A549 (cell line): ENCODE measurements at regions not wholly inside any gene's neighbourhood (a gene's known extent, or its start where the extent isn't known, plus 50 kb on each side); places are given as distances from the start of the nearest gene placed in this dataset.

Source experiments
- ATAC-seq, 2 experiments: fragments of 200-7000 bp in 1 of 2; fragments of >200 bp in 1 of 2; cut with Nextera tagmentation in 1 of 2; cut with Tn5 transposase in 1 of 2; 3 replicates each; pipeline versions ENCODE4 v1.8.0 to v1.9.1; 2018 to 2020; ENCODE audit warnings: mild to moderate bottlenecking in 1 of 2, moderate library complexity in 1 of 2
- CTCF ChIA-PET: fragments of 300-600 bp; sonication (Branson Sonifier 250); formaldehyde crosslinking; extraction: SDS; loops from one replicate; lab custom pipeline; 2021; ENCODE audit warnings: antibody characterized with exemption, inconsistent platforms; lab: Yijun Ruan, JAX
- POLR2A ChIA-PET: fragments of 350-600 bp; formaldehyde crosslinking; extraction: SDS; loops from one replicate; lab custom pipeline; 2021; ENCODE audit warnings: antibody characterized with exemption, inconsistent platforms; lab: Yijun Ruan, JAX
- DNase-seq, 2 experiments: peaks; one replicate each; pipeline versions ENCODE4 v3.0.0 to v3.0.0-alpha.2; 2011 to 2016; ENCODE audit warnings: low read depth in 1 of 2, low spot score in 1 of 2
- FAIRE-seq: peaks from 2 replicates; lab custom pipeline; 2011; peaks lifted over from hg19 to GRCh38; lab: Jason Lieb, UNC
- H3K27ac ChIP-seq, 2 experiments: fragments of >200 bp; sonication (Bioruptor Twin); formaldehyde crosslinking; 3 replicates each; pipeline ENCODE4 v1.5.1; 2016 to 2017
- H3K4me1 ChIP-seq: fragments of >200 bp; sonication (Bioruptor Twin); formaldehyde crosslinking; 3 replicates; pipeline ENCODE4 v1.6.1; 2016
- H3K4me2 ChIP-seq: fragments of >200 bp; sonication (Bioruptor Twin); formaldehyde crosslinking; 3 replicates; pipeline ENCODE4 v1.6.1; 2016
- H3K4me3 ChIP-seq: fragments of >200 bp; sonication (Bioruptor Twin); formaldehyde crosslinking; 3 replicates; pipeline ENCODE4 v1.5.1; 2016
- H3K9me3 ChIP-seq: fragments of >200 bp; sonication (Bioruptor Twin); formaldehyde crosslinking; 3 replicates; pipeline ENCODE4 v1.6.1; 2016
- BHLHE40 ChIP-seq: IDR thresholded peaks from 2 replicates; pipeline ENCODE4 v1.6.1; 2012; ENCODE audit warnings: low read depth, low read length, inconsistent platforms
- CBX2 ChIP-seq: fragments of 200-600 bp; sonication (generic); IDR thresholded peaks from 2 replicates; pipeline ENCODE4 v1.6.1; 2016; ENCODE audit warnings: low read depth, mild to moderate bottlenecking, borderline replicate concordance
- CHD2 ChIP-seq: fragments of 150-350 bp; IDR thresholded peaks from 2 replicates; pipeline ENCODE4 v1.6.1; 2014; ENCODE audit warnings: low read length; ENCODE audit not compliant: partially characterized antibody
- EHMT2 ChIP-seq: fragments of 200-600 bp; sonication (generic); IDR thresholded peaks from 2 replicates; pipeline ENCODE4 v1.6.1; 2016; ENCODE audit warnings: antibody characterized with exemption, low read depth, mild to moderate bottlenecking, moderate library complexity
- FOXS1 ChIP-seq: fragments of 250-450 bp; sonication (Bioruptor Pico); IDR thresholded peaks from 2 replicates; pipeline ENCODE4 v1.5.0; 2020; ENCODE audit warnings: mild to moderate bottlenecking, moderate library complexity
- GATA3 ChIP-seq: IDR thresholded peaks from 2 replicates; pipeline ENCODE4 v1.6.1; 2012; ENCODE audit warnings: borderline replicate concordance
- HMGXB4 ChIP-seq: fragments of 250-450 bp; sonication (Bioruptor Pico); IDR thresholded peaks from 2 replicates; pipeline ENCODE4 v1.5.0; 2021; ENCODE audit warnings: mild to moderate bottlenecking, moderate library complexity, borderline replicate concordance
- JUN ChIP-seq, 2 experiments: fragments of >200 bp; sonication (Bioruptor Twin); formaldehyde crosslinking; IDR thresholded peaks; 2 replicates in 1 of 2; 3 replicates in 1 of 2; pipeline ENCODE4 v1.6.1; 2016 to 2017
- JUNB ChIP-seq: fragments of >200 bp; sonication (Bioruptor Twin); formaldehyde crosslinking; IDR thresholded peaks from 2 replicates; pipeline ENCODE4 v1.6.1; 2016
- KDM1A ChIP-seq: fragments of 200-600 bp; sonication (generic); IDR thresholded peaks from 2 replicates; pipeline ENCODE4 v1.6.1; 2016; ENCODE audit warnings: low read depth, mild to moderate bottlenecking
- MAFK ChIP-seq: fragments of 450-650 bp; IDR thresholded peaks from 2 replicates; pipeline ENCODE4 v1.6.1; 2014; ENCODE audit not compliant: partially characterized antibody
- MYC ChIP-seq: IDR thresholded peaks from 2 replicates; pipeline ENCODE4 v1.6.1; 2012; ENCODE audit warnings: mild to moderate bottlenecking, inconsistent platforms, low read length, improper control_type of control experiment, borderline replicate concordance
- NPAS2 ChIP-seq: fragments of 250-450 bp; sonication (Bioruptor Pico); IDR thresholded peaks from 2 replicates; pipeline ENCODE4 v1.8.0; 2022; ENCODE audit warnings: mild to moderate bottlenecking, moderate library complexity, borderline replicate concordance
- POLR2AphosphoS2 ChIP-seq: conservative IDR thresholded peaks from 2 replicates; pipeline ENCODE4 v1.6.1; 2012; ENCODE audit warnings: low read length, improper control_type of control experiment, inconsistent platforms
- WGBS: methylation state at CpG from one replicate; pipeline ENCODE4 v1.1.6; 2017; ENCODE audit errors: missing lambda C conversion rate; 5-methylcytosine and 5-hydroxymethylcytosine counted together
- TF ChIP-seq, protein P1 (sequence below): IDR thresholded peaks from 2 replicates; pipeline ENCODE4 v1.6.1; 2012
- TF ChIP-seq, protein P2 (sequence below): fragments of >200 bp; sonication (Bioruptor Twin); formaldehyde crosslinking; IDR thresholded peaks from 3 replicates; pipeline ENCODE4 v1.6.1; 2016
- TF ChIP-seq, protein P3 (sequence below): fragments of 250-450 bp; sonication (Bioruptor Pico); IDR thresholded peaks from 2 replicates; pipeline ENCODE4 v1.5.0; 2020; ENCODE audit warnings: low read depth, mild to moderate bottlenecking, moderate library complexity
- TF ChIP-seq, protein P4 (sequence below): fragments of >200 bp; sonication (Bioruptor Twin); formaldehyde crosslinking; IDR thresholded peaks from 2 replicates; pipeline ENCODE4 v1.6.1; 2016
- TF ChIP-seq, protein P5 (sequence below): fragments of >200 bp; sonication (Bioruptor Twin); formaldehyde crosslinking; IDR thresholded peaks from 3 replicates; pipeline ENCODE4 v1.5.1; 2016

DNA sequence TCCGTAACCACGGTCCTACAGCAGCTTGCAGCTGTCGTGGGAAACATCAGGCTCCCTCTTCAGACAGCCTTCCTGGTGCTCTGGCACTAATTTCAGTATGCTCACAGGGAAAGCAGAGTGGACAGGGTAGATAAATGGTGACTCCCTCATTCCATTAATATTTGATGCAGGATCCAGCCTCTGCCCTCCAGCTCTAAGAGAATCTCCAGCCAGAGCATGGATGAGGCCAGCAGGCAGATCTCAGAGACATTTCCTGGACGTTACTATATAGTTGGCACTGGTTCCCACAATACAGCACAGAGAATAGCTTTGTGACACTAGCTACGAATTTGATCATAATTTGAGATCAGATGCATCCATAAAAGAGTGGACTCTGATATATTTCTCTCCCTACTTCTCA, 341.4 kb downstream of the LIG4 start:
- H3K4me2 ChIP-seq, result no peak overlapping the region
- no peak overlapping the region for H3K27ac ChIP-seq
- FAIRE-seq (no peak), DNase-seq (no peak), ATAC-seq (no peak)
- no peaks in the 10 kb centered on the region for H3K4me1 ChIP-seq
- TF ChIP-seq JUNB (no peak), MAFK (no peak), GATA3 (no peak), KDM1A (no peak), BHLHE40 (no peak), CHD2 (no peak), CBX2 (no peak)
- TF ChIP-seq, protein P1, sequence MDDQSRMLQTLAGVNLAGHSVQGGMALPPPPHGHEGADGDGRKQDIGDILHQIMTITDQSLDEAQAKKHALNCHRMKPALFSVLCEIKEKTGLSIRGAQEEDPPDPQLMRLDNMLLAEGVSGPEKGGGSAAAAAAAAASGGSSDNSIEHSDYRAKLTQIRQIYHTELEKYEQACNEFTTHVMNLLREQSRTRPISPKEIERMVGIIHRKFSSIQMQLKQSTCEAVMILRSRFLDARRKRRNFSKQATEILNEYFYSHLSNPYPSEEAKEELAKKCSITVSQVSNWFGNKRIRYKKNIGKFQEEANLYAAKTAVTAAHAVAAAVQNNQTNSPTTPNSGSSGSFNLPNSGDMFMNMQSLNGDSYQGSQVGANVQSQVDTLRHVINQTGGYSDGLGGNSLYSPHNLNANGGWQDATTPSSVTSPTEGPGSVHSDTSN, result no peak
- TF ChIP-seq, protein P2, sequence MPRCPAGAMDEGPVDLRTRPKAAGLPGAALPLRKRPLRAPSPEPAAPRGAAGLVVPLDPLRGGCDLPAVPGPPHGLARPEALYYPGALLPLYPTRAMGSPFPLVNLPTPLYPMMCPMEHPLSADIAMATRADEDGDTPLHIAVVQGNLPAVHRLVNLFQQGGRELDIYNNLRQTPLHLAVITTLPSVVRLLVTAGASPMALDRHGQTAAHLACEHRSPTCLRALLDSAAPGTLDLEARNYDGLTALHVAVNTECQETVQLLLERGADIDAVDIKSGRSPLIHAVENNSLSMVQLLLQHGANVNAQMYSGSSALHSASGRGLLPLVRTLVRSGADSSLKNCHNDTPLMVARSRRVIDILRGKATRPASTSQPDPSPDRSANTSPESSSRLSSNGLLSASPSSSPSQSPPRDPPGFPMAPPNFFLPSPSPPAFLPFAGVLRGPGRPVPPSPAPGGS, result no peak
- TF ChIP-seq, protein P3, sequence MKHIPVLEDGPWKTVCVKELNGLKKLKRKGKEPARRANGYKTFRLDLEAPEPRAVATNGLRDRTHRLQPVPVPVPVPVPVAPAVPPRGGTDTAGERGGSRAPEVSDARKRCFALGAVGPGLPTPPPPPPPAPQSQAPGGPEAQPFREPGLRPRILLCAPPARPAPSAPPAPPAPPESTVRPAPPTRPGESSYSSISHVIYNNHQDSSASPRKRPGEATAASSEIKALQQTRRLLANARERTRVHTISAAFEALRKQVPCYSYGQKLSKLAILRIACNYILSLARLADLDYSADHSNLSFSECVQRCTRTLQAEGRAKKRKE, result no peak
- CTCF ChIA-PET, result interaction anchor here (0.6 kb wide), 1 partner anchor 663 kb away, joined by 3 read pairs; no protein-coding TSS in a partner anchor
- 12% methylated on average over 5 of the region's 5 CpGs for WGBS
- H3K4me3 ChIP-seq, result no peak overlapping the region
- H3K9me3 ChIP-seq, result no peaks in the 10 kb centered on the region
- POLR2A ChIA-PET, result no interaction called here

DNA sequence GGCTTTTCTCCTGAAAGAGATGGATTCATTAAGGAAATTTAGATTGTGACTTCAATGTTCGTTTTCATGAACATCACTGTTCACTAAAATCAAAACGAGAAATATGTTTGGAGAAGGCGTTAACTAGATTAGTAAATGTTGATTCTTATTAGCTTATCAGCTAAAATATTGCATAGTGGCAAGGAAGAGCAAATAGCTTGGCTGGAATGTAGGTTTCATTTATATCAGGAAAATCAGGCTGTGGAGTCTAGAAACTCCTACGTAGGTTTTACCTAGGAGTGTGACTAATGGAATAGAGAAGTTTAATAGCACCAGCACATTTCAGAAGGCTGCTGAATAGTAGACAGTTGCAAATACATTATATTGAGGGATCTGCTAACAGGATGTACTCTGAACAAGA, 344.9 kb downstream of the LIG4 start:
- POLR2A ChIA-PET, result no interaction called here
- Histone ChIP-seq H3K4me1 (no peaks in the 10 kb centered on the region), H3K4me3 (no peak overlapping the region), H3K9me3 (no peaks in the 10 kb centered on the region), H3K4me2 (no peak overlapping the region), H3K27ac (no peak overlapping the region)
- 0% methylated on average over 4 of the region's 4 CpGs for WGBS
- ATAC-seq, result no peak
- TF ChIP-seq MAFK (no peak), NPAS2 (CRISPR knock-in tag) (no peak), CBX2 (no peak), JUN (IDR thresholded peaks at IDR 0.05) (no peak), FOXS1 (CRISPR knock-in tag) (no peak), MYC (no peak), EHMT2 (no peak), POLR2AphosphoS2 (no peak), CHD2 (no peak), HMGXB4 (CRISPR knock-in tag) (no peak)
- TF ChIP-seq, protein P4, sequence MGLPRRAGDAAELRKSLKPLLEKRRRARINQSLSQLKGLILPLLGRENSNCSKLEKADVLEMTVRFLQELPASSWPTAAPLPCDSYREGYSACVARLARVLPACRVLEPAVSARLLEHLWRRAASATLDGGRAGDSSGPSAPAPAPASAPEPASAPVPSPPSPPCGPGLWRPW, result no peak
- TF ChIP-seq, protein P5, sequence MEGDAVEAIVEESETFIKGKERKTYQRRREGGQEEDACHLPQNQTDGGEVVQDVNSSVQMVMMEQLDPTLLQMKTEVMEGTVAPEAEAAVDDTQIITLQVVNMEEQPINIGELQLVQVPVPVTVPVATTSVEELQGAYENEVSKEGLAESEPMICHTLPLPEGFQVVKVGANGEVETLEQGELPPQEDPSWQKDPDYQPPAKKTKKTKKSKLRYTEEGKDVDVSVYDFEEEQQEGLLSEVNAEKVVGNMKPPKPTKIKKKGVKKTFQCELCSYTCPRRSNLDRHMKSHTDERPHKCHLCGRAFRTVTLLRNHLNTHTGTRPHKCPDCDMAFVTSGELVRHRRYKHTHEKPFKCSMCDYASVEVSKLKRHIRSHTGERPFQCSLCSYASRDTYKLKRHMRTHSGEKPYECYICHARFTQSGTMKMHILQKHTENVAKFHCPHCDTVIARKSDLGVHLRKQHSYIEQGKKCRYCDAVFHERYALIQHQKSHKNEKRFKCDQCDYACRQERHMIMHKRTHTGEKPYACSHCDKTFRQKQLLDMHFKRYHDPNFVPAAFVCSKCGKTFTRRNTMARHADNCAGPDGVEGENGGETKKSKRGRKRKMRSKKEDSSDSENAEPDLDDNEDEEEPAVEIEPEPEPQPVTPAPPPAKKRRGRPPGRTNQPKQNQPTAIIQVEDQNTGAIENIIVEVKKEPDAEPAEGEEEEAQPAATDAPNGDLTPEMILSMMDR, result no peak
- no peak for FAIRE-seq
- CTCF ChIA-PET, result interaction anchor here (0.6 kb wide), 1 partner anchor 638 kb away, joined by 5 read pairs; no protein-coding TSS in a partner anchor
- no peak for DNase-seq
